PC-9 (cell line): ENCODE measurements at regions not wholly inside any gene's neighbourhood (a gene's known extent, or its start where the extent isn't known, plus 50 kb on each side); places are given as distances from the start of the nearest gene placed in this dataset.
"Not testable (repeated sequence)": the region's sequence is repeated elsewhere in the genome, so short reads cannot be mapped to it uniquely, and the experiment has no call there.

ENCODE experiments used
- BruUV-seq: library from RNA; stranded (reverse); fragments of 400-500 nt; replicated peaks from 2 replicates; lab custom pipeline; 2021; lab: Mats Ljungman, UMichigan
- CTCF ChIA-PET: fragments of 300-600 bp; sonication (Branson Sonifier 250); formaldehyde crosslinking; loops from one replicate; lab custom pipeline; 2022; ENCODE audit warnings: antibody characterized with exemption; lab: Charles Lee
- POLR2A ChIA-PET: fragments of 300-600 bp; sonication (Branson Sonifier 250); formaldehyde crosslinking; loops from one replicate; lab custom pipeline; 2022; ENCODE audit warnings: antibody characterized with exemption; ENCODE audit not compliant: unreplicated experiment; lab: Charles Lee
- DNase-seq, 2 experiments: peaks; one replicate each; pipeline versions ENCODE4 v3.0.0 to v3.0.0-alpha.2; 2015 to 2022; ENCODE audit warnings: mixed read lengths in 1 of 2
- H2AFZ ChIP-seq: fragments of 200-600 bp; sonication (generic); 2 replicates; pipeline ENCODE4 v1.8.1; 2017; ENCODE audit warnings: antibody characterized with exemption
- H3F3A ChIP-seq: fragments of 200-600 bp; sonication (generic); 2 replicates; pipeline ENCODE4 v1.8.1; 2017; ENCODE audit warnings: antibody characterized with exemption, mild to moderate bottlenecking, low read depth; ENCODE audit not compliant: insufficient read depth
- H3K27ac ChIP-seq: fragments of 200-600 bp; sonication (generic); 2 replicates; pipeline ENCODE4 v1.6.1; 2016; ENCODE audit warnings: mixed run types
- H3K27me3 ChIP-seq: fragments of 200-600 bp; sonication (generic); 2 replicates; pipeline ENCODE4 v1.6.1; 2016; ENCODE audit warnings: low read depth, mixed run types; ENCODE audit not compliant: insufficient read depth
- H3K36me3 ChIP-seq: fragments of 200-600 bp; sonication (generic); 2 replicates; pipeline ENCODE4 v1.6.1; 2016; ENCODE audit warnings: low read depth, mixed run types
- H3K4me1 ChIP-seq: fragments of 200-600 bp; sonication (generic); replicated peaks from 2 replicates; pipeline ENCODE4 v1.6.1; 2016; ENCODE audit warnings: mixed run types; ENCODE audit not compliant: insufficient read depth
- H3K4me2 ChIP-seq: fragments of 200-600 bp; sonication (generic); 2 replicates; pipeline ENCODE4 v1.6.1; 2017; ENCODE audit warnings: mixed run types
- H3K4me3 ChIP-seq: fragments of 200-600 bp; sonication (generic); 2 replicates; pipeline ENCODE4 v1.6.1; 2016; ENCODE audit warnings: mixed run types
- H3K79me2 ChIP-seq: fragments of 200-600 bp; sonication (generic); 2 replicates; pipeline ENCODE4 v1.6.1; 2017; ENCODE audit warnings: low read depth, mixed run types
- H3K9me2 ChIP-seq: fragments of 200-600 bp; sonication (generic); 2 replicates; pipeline ENCODE4 v1.8.1; 2017; ENCODE audit warnings: mild to moderate bottlenecking; ENCODE audit not compliant: insufficient read depth
- H3K9me3 ChIP-seq: fragments of 200-600 bp; sonication (generic); 2 replicates; pipeline ENCODE4 v1.8.1; 2016; ENCODE audit warnings: low read depth; ENCODE audit not compliant: insufficient read depth
- H4K20me1 ChIP-seq: fragments of 200-600 bp; sonication (generic); 2 replicates; pipeline ENCODE4 v1.8.1; 2017; ENCODE audit not compliant: insufficient read depth
- EZH2 ChIP-seq: fragments of 200-600 bp; sonication (generic); IDR thresholded peaks from 2 replicates; pipeline ENCODE4 v1.8.0; 2017; ENCODE audit warnings: antibody characterized with exemption, low read depth
- intact Hi-C: fragments of 100-400 bp; cut with micrococcal nuclease; formaldehyde crosslinking; loops from one replicate; pipeline ENCODE4 v1.10.0; 2022; ENCODE audit not compliant: unreplicated experiment
- TF ChIP-seq, protein P1 (sequence below): fragments of 200-600 bp; sonication (generic); conservative IDR thresholded peaks from 2 replicates; pipeline ENCODE4 v1.6.1; 2017; ENCODE audit warnings: mixed run types, antibody characterized with exemption, mild to moderate bottlenecking, moderate library complexity

DNA sequence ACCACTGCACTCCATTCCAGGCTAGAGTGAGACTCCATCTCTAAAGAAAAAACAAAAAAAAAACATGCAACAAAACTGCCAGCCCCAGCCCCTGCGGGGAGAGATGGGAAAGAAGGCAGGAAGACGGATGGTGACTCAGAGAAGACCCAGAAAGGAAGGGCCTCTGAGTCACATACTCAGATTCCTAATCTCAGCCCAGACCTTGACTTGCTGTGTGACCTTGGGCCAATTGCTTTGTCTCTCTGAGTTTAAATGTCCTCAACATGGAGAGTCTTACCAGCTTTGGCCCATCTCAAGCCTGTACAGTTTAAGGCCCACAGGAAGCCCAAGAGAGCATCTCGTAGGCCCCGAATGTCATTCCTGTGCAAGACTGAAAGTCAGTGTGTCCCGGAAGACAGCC lies 86.5 kb upstream of the LHX1 start:
- H2AFZ ChIP-seq: no peak overlapping the region
- peak; percentile 37 to 61 for DNase-seq
- no peaks in the 10 kb centered on the region for H3K9me3 ChIP-seq
- TF ChIP-seq, protein P1, sequence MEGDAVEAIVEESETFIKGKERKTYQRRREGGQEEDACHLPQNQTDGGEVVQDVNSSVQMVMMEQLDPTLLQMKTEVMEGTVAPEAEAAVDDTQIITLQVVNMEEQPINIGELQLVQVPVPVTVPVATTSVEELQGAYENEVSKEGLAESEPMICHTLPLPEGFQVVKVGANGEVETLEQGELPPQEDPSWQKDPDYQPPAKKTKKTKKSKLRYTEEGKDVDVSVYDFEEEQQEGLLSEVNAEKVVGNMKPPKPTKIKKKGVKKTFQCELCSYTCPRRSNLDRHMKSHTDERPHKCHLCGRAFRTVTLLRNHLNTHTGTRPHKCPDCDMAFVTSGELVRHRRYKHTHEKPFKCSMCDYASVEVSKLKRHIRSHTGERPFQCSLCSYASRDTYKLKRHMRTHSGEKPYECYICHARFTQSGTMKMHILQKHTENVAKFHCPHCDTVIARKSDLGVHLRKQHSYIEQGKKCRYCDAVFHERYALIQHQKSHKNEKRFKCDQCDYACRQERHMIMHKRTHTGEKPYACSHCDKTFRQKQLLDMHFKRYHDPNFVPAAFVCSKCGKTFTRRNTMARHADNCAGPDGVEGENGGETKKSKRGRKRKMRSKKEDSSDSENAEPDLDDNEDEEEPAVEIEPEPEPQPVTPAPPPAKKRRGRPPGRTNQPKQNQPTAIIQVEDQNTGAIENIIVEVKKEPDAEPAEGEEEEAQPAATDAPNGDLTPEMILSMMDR: no peak
- TF ChIP-seq EZH2: no peak
- H3K9me2 ChIP-seq: no peaks in the 10 kb centered on the region
- peak overlapping the region; percentile 61 for H3K27ac ChIP-seq
- peak overlapping the region; percentile 55; the same call in 1 of the 2 replicates for H3K4me2 ChIP-seq
- intact Hi-C loops: loop anchor here (2.0 to 5.0 kb wide), 2 partner anchors 72 to 86 kb away; partner anchors contain the start of gene LHX1
- CTCF ChIA-PET: no interaction called here
- H3F3A ChIP-seq: peaks cover 9% of the 10 kb centered on the region; the same call in 1 of the 2 replicates
- no peaks in the 10 kb centered on the region for H3K79me2 ChIP-seq
- no peaks in the 10 kb centered on the region for H3K36me3 ChIP-seq
- no peak overlapping the region for H3K4me3 ChIP-seq
- H3K4me1 ChIP-seq: peaks cover 32% of the 10 kb centered on the region
- no TSS peak for BruUV-seq
- POLR2A ChIA-PET: no interaction called here
- no peaks in the 10 kb centered on the region for H4K20me1 ChIP-seq
- H3K27me3 ChIP-seq: no peaks in the 10 kb centered on the region

DNA sequence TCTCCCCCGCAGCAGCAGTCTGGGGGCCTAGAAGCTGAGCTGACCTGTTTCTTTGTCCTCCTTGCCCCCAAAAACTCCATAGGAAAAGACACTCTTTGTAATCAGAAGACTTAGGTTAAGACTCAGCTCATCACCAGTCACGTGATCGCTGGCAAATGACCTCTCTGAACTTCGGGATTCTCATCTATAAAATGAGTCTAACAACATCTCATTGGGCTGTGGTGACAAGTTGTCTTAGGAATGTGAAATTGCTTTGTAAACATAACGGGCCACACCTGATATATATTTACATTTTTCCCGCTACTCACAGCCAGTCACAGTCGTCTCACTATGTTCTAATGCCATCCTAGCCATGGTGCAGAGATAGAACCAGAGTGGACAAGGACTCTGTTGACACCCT lies 86.0 kb upstream of the LHX1 start:
- peak overlapping the region; percentile 61 for H3K27ac ChIP-seq
- no peaks in the 10 kb centered on the region for H3K9me2 ChIP-seq
- H3F3A ChIP-seq: peaks cover 14% of the 10 kb centered on the region; the same call in 1 of the 2 replicates
- peak; percentile 23 to 85 for DNase-seq
- no peaks in the 10 kb centered on the region for H4K20me1 ChIP-seq
- no peaks in the 10 kb centered on the region for H3K9me3 ChIP-seq
- ChIA-PET POLR2A (no interaction called here), CTCF (no interaction called here)
- no peak overlapping the region for H3K4me3 ChIP-seq
- H3K79me2 ChIP-seq: no peaks in the 10 kb centered on the region
- no TSS peak for BruUV-seq
- H3K4me2 ChIP-seq: peak overlapping the region; percentile 21; the same call in 1 of the 2 replicates
- TF ChIP-seq, protein P1: no peak
- no peak for TF ChIP-seq EZH2
- H3K4me1 ChIP-seq: peaks cover 32% of the 10 kb centered on the region
- intact Hi-C loops: loop anchor here (2.0 to 5.0 kb wide), 2 partner anchors 71 to 86 kb away; partner anchors contain the start of gene LHX1
- no peak overlapping the region for H2AFZ ChIP-seq
- no peaks in the 10 kb centered on the region for H3K27me3 ChIP-seq
- H3K36me3 ChIP-seq: no peaks in the 10 kb centered on the region

DNA sequence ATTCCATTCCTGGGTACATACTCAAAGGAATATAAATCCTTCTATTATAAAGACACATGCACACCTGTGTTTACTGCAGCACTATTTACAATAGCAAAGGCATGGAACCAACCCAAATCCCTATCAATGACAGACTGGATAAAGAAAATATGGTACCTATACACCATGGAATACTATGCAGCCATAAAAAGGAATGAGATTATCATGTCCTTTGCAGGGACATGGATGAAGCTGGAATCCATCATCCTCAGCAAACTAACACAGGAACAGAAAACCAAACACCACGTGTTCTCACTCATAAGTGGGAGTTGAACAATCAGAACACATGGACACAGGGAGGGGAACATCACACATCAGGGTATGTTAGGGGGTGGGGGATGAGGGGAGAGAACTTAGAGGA lies 84.8 kb upstream of the LHX1 start:
- H2AFZ ChIP-seq, H3K79me2 ChIP-seq, H3K9me3 ChIP-seq, H3K9me2 ChIP-seq, POLR2A ChIA-PET, H3K27ac ChIP-seq, CTCF ChIA-PET, H3K4me2 ChIP-seq, H3K4me3 ChIP-seq, H3K27me3 ChIP-seq, BruUV-seq, H3K36me3 ChIP-seq, H4K20me1 ChIP-seq, DNase-seq: not testable (repeated sequence)
- intact Hi-C loops: loop anchor here (5.0 kb wide), 1 partner anchor 70 kb away; no protein-coding TSS in a partner anchor
- H3F3A ChIP-seq: peaks cover 22% of the 10 kb centered on the region; the same call in 1 of the 2 replicates
- H3K4me1 ChIP-seq: peaks cover 33% of the 10 kb centered on the region

DNA sequence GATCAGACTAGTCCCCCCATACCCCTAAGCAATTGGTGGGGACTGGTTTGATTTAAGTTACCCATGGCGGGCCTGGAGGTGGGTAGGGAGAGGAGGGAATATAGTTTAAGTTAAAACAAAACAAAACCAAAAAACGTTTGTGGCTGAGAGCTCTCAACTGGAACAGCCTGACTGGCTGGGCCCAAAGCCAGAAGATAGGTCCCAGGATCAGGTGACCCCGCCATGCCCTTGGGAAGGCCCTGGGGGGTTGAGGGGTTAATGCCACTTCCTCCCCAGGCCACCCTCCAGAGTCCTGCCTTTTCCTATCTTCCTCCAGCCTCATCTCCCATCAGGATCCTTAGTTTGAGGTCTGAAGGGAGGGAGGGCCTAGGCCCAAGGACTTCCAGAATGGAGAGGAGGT lies 82.3 kb upstream of the LHX1 start:
- Histone ChIP-seq H3K4me2 (no peak overlapping the region), H3K27me3 (no peaks in the 10 kb centered on the region), H4K20me1 (no peaks in the 10 kb centered on the region), H3K4me1 (peaks cover 42% of the 10 kb centered on the region), H3K36me3 (no peaks in the 10 kb centered on the region), H3K9me3 (no peaks in the 10 kb centered on the region), H2AFZ (no peak overlapping the region), H3F3A (peaks cover 41% of the 10 kb centered on the region), H3K4me3 (no peak overlapping the region), H3K27ac (no peak overlapping the region), H3K9me2 (no peaks in the 10 kb centered on the region), H3K79me2 (no peaks in the 10 kb centered on the region)
- ChIA-PET POLR2A (interaction anchor here (0.9 kb wide), 1 partner anchor 55 kb away, joined by 6 read pairs; no protein-coding TSS in a partner anchor), CTCF (no interaction called here)
- intact Hi-C loops: loop anchor here (5.0 kb wide), 1 partner anchor 67 kb away; no protein-coding TSS in a partner anchor
- no peak for DNase-seq
- TF ChIP-seq EZH2: no peak
- TF ChIP-seq, protein P1: no peak
- BruUV-seq: no TSS peak
